ENCODE measurements at regions not wholly inside any gene's neighbourhood (a gene's known extent, or its start where the extent isn't known, plus 50 kb on each side); places are given as distances from the start of the nearest gene placed in this dataset.
A peak's percentile ranks its signal among the peaks of the same experiment; 100 is the strongest.

DNA sequence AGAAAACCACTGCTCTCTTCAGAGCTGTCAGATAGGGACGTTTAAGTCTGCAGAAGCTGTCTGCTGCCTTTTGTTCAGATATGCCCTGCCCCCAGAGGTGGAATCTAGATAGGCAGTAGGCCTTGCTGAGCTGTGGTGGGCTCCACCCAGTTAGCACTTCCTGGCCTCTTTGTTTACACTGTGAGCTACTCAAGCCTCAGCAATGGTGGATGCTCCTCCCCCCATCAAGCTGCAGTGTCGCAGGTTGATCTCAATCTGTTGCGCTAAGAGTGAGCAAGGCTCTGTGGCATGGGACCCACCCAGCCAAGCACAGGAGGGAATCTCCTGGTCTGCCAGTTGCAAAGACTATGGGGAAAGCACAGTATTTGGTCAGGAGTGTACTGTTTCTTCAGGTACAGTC is 59.2 kb upstream of the ZNF641 start:
- DNase-seq, result peak; percentile 3

DNA sequence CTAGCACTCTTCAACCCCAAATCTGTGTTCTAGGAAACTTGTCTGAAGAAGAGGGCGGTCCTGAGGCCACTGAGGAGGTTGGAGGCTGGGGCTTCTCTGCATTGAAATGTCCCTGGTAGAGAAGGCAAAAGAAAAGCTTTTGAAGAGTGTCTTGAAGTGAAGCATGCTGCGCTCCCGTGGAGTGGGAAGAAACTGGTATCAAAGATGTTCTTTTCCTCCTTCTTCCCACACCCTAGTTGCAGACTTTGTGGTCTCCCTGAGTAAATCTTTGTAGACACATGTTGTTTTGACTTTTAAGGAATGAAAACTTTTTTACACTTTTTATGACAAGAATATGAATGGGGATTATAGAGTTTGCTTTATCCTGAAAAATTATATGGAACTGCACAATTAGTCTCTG is 59.0 kb upstream of the ANP32D start:
- no peak for DNase-seq

DNA sequence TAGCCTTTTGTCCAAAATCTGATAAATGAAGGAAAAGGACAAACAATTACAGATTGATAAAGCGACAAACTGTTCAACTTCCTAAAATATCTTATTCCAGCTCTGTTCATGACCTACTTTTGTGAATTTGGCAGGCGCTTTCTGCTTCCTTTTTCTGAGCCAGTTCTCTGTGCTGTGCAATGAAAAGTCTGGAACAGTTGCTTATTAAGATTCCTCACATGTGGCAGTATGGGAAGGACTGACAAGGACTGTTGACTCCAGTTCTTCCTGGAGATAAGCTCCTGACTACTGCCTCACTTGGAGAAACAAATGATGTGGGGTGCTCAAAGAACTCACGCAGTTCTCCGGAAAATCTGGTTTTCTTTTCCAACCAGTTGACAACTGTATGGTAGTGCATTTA is 58.3 kb upstream of the ANP32D start:
- DNase-seq, result no peak

DNA sequence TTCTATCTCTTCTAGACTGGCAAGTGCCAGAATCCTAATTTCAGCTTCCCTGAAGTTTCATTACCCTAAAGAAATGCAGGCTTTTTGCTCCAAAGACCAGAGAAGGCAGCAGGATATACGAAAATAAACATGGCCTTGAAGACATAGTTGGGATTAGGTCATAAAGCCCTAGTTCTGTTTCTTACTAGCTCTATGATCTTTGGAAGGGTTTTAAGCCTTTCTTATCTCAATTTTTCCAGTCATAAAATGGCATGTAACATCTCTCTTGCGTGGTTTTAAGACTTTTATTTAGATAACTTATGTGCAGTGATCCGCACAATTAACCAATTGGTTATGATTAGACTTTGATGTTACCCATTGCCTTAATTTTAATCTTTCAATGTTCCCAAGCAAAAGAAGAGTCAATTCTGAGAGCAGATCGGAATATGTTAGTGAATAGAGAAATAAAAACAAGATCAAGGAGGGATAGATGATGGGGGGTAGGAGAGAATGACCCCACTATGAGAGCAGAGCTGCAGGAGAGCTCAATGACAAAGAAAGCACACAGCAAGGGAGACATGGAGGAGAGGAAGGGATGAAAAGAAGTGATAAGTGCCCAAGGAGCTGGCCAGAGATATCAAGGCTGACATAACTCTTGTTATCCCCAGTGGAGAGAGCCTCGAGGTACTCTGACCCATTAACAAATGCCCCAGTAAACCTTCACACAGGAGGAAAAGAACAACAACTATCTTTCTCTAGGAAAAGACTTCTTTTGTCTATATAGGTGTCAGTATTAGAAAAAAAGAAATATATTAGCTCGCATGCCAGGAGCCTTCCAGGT is 53.0 kb upstream of the ANP32D start:
- DNase-seq, result no peak

DNA sequence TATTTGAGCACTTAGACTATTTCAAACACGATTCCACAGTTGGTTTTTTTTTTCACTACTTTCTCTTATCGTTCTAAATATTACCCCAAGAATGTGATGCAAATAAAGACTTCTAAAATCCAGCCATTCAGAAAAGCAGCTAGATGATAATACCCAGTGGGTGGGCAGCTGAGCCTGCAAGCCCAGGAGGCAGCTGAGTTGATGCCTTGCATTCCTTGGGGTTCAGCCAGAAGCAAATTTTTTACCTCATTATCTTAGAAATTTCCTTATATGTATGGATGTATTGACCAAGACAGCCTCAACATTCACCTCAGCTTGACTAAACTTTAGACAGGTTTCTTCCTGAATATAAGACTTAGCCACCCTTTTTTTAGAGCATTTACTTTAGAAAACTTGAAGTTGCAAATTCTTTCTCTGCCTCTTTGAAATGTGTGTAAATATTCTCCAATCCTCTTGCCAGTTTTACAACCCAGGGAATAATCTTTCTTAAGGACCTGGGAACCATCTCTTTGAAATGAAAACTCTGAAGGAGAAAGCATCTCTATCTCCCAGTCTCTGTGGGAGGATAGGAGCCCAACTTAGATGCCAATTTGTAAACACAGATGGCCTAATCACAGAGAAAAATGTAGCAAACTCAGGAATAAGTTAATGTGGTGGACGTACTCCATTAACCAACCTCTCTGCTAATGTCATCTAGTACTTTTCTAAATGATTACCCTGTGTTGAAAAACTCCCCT is 52.2 kb upstream of the ANP32D start:
- no peak for DNase-seq

DNA sequence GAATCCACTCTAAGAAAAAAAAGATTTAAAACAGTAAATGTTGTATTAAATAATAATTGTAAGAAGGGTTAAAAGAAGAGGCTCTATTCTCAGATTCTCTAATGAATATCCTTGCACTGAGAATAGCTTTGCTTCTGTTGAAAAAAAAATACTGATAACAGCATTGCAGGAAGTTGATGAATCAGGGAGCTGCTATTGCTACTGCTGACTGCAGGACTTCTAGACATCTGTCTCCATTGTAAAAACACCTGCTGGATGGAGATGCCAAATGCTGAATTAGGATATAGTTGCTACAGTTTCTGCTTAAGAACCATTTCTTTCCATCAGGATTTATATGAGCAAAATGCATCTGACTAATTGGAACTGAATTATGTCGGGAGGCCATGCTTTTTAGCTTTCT is 50.3 kb upstream of the ANP32D start:
- DNase-seq, result no peak

Data from stimulated activated CD4-positive, alpha-beta T cell treated with anti-CD3 and anti-CD28 coated beads, Interleukin-4, amount 100 ng/mL, for 24 hours (primary cell).